HG02571 (cell line): ENCODE measurements at regions not wholly inside any gene's neighbourhood (a gene's known extent, or its start where the extent isn't known, plus 50 kb on each side); places are given as distances from the start of the nearest gene placed in this dataset.
A peak's percentile ranks its signal among the peaks of the same experiment; 100 is the strongest.
"Not testable (repeated sequence)": the region's sequence is repeated elsewhere in the genome, so short reads cannot be mapped to it uniquely, and the experiment has no call there.

ENCODE experiments used
- ATAC-seq: cut with Tn5 transposase; IDR thresholded peaks from one replicate; pipeline ENCODE4 v1.9.1; 2021; ENCODE audit warnings: mild to moderate bottlenecking, moderate library complexity; ENCODE audit not compliant: unreplicated experiment

DNA sequence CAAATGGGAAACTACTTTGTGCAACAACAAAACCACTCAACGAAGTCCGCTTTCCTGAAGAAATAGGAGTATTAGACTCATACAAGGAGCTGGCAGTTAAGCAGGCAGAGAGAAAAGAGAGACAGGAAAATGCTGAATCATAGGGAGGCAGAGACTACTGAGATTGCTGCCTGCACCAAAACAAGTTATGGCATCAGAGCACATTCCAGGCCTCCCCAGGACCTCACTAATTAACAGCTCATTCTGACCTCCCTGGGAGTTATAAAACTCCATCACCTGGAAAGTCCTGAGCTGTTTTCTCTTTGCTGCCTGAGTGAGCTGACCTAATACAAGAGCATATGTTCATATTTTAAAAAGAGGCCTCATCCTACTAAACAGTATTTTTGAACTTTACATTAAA, 741.0 kb downstream of the MCTP2 start:
- no peak for ATAC-seq

DNA sequence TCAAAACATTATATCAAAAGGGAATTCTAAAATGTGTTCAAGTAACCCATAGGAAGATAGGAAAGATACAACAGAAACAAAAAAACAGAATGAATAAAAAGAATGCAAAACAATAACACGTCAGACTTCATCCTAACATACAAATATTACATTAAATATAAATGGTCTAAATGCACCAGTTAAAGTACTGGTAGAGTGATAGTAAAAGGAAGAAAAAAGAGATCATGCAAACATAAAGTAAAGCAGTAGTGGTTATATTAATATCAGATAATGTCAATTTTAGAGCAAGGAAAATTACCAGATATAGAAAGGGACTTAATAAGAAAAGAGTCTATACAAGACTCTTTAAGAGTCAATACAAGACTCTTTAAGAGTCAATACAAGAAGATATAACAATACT, 755.7 kb downstream of the MCTP2 start:
- no peak for ATAC-seq

DNA sequence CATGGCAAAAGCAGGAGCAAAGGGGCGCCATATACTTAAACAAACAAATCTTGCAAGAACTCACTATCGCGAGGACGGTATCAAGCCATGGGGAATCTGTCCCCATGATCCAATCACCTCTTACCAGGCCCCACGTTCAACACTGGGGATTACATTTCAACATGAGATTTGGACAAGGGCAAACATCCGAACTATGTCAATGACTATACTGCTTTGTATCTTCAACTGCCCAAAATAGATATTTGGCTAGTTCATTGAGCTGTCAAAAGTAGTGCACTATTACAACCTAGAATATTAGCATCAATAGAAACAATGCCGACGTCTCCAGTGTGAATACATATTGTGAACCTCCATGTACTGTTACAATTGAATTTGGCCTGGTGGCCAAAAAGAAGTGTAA, 760.4 kb downstream of the MCTP2 start:
- no peak for ATAC-seq

DNA sequence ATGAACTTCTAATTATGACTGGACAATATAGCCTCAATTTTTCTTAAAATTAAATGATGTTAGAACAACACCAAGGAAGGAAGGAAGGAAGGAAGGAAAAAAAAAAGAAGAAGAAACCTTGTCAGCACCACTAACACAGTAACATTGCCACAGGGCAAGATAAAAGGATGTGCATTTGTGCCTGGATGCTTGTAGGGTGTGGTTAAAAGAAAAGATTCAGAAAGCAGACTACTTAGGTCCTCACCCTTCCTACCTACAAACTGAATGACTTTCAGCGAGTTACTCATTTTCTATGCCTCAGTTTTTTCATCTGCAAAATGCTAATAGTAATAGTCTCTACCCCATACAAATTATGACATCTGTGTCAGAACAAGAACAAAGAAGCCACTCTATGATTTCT, 778.3 kb downstream of the MCTP2 start:
- no peak for ATAC-seq

DNA sequence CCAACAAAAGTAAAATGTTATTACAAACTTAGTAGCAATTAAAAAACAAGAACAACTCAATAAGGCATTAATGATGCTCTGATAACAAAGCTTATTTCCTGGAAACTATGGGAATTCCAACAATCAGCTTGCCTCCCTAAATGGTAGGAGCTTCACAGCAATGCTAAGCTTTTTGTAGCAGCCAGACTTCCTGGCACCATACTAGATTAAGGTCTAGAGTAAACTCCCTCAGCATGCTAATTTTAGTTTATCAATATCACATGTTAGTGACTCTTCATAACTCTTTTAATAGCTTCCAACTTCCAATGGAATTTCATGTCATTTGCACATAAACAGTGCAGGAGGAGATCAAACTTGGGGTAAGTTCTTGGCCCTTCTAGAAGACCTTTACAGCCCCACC, 782.0 kb downstream of the MCTP2 start:
- ATAC-seq = no peak

DNA sequence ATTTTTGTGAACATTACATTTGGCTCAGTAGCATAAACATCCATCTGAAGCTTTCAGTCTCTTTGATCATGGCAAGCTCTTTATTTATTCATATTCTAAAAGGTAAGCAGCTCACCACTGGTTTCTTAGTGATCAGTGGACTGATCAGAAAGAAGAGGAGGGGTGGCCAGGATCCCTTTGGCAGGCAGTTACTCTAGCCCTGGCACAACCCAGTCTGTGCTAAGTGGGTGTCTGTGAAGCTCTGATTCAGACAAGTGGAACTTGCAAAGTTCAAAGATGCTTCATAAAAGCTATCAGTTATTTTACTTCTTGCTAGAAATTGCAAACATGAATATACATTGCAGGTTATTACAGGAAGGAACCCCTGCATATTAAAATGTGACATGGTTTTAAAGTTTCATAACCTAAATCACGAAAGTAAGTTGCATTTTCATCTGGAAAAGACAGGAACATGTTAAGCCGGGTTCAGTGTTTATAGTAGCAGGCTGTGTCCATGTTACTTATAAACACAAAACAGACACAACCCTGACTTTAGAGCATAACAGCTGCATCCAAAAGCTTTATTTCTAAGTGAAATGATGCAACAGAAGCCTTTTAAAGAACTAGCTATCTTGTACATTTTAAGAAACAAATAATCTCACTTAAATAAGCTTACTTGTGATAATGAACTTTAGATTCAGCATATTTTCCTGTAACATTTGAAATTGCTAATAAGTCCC, 785.3 kb downstream of the MCTP2 start:
- ATAC-seq = no peak

DNA sequence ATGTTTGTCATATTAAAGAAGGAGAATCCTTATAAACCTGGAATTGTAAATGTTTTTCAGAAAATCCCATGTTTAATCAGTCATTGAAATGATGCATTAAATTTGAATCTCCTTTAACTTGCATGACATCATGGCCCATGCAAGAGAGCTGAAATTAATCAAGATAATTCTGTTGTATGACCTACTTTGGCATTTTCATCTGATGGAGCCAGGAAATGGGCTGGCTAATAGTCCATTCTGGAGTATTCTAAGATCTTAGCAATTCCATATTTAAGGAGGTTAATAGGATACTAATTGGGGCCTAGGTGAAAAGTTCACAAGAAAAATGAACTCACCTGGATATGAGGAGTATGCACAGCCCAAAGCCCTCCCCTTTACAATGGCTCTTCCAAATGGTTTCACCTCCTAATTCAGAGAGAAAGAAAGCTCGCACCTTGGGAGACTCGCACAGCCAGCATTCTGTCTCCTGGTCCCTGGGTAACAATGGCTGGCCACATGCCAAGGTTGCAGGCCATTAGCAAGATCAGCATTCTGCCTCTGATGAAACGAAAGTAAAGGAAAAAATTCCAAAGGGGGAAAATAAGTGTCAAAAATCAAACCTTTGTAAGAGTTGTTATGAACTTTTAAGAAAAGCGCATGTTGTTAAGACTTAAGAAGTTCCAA, 786.4 kb downstream of the MCTP2 start:
- no peak for ATAC-seq

DNA sequence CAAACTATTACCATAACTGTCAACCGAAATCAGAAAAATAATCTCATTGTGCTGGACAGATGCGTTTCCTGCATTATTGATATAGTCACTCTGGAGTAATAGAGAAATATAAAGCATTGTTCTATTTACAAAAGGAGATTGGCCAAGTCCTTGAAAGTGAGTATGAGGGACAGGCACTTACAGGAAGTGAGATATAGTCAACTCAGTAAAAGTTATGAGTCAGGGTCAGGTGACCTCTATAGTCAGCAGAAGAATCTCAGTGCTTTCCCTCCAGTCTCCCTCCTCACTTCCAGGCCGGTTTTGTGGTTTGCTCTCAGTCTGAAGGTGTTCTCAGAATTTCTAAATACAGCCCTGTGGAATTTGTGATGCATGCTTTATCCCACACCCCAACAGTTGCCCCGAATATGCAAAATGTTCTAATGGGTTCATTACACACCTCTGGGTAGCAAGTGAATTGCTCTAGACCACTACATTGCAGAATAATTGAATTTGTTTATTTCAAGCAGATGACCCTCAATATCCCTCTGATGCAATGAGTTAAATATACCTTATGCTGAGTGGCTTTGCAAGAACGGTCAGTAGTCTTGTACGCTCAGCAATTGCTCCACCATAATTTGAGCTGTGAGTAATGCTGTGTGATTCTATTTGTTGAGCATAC, 787.7 kb downstream of the MCTP2 start:
- peak; percentile 66 for ATAC-seq

DNA sequence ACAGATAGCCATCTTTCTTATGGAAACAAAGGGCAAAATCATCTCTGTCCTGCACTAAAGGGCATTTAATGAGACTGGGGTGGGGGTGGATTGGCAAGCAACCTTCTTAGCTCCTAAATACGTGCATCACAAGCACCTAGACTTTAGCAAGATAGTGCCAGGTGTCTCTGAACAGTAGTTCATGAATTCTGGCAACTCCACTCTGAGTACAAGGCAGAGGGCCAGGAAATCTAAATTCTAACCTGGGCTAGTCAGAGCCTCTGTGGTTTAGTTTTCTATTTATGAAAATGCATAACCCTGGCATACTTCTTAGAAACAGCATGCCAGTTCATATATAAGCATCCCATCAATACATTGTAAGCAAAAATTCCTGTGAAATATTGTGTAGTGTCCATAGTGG, 788.5 kb downstream of the MCTP2 start:
- no peak for ATAC-seq

DNA sequence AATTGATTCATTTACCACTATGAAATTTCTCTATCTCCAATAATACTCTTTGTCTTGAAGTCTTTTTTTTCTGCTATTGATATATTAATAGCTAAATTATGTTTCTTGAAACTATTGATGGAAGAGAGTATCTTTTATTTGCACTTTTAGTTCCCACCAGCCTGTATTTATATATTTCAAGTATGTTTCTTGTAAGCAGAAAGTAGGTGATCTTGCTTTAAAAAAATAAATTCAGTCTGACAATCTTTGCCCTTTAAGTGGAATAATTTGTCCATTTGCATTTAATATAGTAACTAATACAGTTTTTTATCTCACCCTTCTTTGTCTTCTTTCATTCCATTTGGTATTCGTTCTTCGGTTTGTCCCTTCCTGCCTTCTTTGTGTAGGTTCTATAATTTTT, 790.5 kb downstream of the MCTP2 start:
- ATAC-seq = no peak

DNA sequence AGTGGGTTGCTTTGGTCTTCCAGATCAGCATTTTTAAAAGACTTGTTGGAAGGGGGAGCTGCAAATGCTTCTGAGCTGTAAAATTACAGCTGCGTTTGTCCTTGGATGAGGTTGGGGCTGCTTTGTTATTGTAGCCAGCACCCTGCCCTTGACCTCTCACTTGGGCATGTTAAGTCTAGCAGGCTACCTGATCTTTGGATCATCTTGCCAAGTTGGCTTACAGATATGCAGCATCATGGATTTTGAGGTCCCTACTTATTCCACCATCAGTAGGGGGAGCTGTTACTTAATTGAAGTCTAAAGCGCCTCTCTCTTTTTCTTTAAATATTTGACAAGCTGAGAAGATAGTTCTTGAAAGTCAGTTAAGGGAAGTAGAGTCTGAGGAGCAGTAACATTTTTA, 793.0 kb downstream of the MCTP2 start:
- ATAC-seq = no peak

DNA sequence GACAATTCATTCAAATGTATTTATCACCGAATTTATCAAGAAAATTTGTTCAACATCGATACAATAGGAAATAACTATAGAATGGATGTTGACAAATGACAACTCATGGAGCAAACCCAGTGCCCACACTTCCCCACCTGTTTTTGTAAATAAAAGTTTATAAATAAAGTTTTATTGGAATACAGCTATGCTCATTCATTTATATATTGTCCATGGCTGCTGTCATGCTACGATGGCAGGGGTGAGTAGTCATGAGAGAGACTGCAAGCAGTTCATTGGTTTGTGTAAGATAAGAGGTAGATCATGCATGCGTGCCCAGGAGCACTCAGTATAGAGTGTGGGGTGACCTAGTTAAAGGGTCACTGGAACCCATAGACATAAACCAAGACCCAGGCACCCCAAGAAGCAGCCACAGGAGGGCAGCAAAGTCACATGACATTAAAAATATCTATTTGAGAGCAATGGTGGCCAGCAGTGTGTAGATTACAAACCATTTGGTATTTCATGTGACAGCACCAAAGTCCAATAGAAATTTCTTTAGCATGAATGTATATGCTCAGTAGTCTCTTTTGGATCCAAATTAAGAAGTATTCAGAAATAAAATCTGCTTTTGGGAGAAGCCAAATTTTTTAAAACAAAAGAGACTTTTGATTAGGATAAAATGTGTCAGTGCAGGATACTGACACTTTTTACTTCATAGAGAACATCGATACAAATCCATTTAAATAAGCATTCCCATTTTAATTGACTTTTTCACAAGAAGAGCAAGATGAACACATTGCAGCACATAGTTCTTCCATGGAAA, 794.8 kb downstream of the MCTP2 start:
- ATAC-seq = no peak

DNA sequence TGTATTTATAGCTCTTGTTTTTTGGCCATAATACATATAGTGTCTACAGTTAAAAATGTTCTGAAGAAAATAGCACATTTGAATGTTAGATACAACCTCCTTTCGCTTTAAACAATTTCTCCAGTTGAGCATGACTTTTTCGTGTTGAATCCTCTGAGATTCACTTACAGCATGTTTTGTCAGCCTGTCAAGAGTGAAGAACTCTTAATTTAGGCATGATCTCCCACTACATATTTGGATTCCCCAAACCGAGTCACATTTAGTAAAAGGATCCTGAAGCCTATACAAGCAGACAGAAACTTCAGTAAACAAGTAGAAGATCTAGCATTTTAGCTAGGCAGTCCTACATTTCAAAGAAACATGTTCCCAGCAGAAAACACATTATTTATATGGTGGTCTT, 796.6 kb downstream of the MCTP2 start:
- ATAC-seq = no peak

DNA sequence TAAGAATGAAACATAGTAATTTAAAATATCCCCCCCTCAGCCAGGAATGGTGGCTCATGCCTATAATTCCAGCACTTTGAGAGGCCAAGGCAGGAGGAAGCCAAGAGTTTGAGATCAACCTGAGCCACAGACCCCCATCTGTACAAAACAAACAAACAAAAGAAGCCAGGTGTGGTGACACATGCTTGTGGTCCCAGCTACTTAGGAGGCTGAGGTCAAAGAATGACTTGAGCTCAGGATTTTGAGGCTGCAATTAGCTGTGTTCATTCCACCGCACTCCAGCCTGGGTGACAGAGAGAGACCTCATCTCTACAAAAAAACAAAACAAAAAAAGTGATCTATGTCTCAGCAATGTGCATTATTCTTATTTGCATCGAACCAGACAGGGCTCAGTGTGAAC, 800.8 kb downstream of the MCTP2 start:
- no peak for ATAC-seq

DNA sequence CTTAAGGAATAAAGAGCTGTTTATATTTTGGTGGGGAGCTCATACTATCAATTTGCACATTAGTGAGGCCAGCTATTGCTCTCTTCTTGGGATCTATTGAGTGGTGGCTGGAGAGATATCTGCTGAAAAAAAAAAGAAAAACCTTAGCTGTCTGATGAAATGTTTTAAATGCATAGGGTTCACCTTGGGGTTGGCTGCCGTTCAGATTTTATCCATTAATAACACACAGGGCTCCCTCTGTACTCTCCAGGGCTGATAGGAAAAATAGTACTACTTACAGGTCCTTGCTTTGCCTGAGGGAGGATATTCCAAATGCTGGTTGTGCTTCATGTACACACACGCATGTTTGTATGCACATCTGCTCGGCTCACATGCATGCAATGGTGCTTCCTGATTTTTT, 803.7 kb downstream of the MCTP2 start:
- ATAC-seq = no peak

DNA sequence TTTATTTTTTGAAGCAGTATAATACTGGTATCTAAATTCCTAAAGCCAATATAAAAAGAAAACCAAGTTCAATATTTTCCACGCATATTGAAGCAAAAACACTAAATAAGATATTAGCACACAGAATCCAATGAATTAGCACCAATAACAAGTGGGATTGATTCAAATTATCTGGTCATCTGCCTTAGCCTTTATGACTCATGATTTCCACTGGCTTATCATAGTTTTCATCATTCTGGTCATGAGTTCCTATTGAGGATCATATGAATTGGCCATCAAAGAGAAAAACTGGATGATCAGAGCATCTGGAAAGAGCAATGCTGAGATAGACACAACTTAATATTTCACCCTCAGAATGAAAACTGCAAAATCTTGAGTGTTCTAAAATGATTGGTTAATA, 809.9 kb downstream of the MCTP2 start:
- no peak for ATAC-seq

DNA sequence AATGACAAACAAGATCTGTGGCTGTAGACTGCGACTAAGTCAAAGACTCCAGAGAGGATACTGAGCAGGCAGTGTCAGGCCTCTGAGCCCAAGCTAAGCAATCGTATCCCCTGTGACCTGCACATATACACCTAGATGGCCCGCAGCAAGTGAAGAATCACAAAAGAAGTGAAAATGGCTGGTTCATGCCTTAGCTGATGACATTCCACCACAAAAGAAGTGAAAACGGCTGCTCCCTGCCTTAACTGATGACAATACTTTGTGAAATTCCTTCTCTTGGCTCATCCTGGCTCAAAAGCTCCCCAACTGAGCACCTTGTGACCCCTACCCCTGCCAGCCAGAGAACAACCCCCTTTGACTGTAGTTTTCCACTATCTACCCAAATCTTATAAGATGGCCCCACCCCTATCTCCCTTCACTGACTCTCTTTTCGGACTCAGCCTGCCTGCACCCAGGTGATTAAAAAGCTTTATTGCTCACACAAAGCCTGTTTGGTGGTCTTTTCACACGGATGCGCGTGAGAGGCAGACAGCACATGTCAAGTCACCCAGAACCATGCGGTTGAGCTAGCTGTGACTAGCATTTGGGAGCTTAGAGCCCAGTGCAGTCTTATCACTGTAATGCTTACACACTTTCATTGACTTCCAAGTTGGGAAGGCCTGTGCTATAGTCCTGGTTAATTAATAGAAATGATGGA, 812.0 kb downstream of the MCTP2 start:
- not testable (repeated sequence) for ATAC-seq

DNA sequence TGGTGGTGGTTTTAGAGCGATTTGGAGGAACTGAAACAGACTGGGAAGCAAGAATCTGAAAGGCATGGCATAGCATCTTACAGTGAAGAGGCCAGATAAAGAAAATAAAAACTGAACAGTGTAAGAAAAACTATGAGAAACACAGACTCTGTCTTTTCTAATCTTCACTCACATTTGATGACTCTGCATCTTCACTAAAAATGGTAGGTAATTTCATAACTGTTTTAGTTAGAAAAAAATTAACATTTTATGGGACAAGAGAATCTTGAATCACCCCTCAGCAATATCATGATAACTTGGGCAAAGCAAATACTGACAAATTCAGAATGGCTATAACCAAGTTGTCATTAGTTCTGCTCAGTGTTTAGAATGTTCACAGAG, 812.6 kb downstream of the MCTP2 start:
- ATAC-seq = no peak

DNA sequence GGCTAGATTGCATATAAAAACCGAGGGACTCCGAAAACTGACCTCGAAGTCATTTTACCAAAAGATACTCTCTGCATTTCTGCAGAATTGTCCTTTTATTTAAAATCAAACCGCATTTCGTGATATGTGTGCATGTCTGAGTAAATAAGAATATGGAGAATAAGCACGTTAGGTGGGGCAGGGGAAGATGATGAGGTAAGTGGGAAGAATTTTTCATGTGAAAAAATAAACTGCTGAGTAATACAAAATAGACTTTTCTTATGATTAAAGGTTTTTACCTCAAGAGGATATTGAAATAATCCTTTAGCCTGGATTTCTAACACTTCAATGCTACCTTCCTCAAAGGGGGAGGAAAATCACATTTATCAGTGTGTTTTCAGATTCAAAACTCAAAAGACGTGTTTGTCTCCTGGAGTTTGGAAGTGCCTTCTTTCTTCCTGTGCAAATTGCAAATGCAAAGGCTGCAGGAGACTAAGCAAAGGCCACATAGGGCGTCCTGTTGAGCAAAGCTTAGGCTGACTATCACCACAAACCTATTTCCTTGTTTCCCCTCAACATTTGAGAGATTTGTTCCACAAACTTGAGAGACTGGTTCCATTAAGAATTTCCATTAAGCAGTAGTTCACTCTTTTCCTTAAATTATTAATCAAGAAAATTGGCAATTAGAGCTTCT, 813.5 kb downstream of the MCTP2 start:
- ATAC-seq = no peak

DNA sequence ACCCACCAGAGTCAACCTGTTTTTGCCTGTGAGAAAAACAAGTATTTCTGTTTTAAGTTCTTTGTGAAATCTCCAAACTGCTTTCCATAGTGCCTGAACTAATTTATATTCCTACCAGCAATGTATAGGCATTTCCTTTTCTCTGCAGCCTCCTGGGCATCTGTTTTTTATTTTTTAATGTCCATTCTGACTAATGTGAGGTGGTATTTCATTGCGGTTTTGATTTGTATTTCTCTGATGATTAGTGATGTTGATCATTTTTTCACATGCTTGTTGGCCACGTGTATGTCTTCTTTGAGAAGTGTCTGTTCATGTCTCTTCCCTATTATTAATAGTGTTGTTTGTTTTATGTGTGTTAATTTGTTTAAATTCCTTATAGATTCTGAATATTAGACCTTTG, 820.5 kb downstream of the MCTP2 start:
- ATAC-seq = no peak
